Esophagus muscularis mucosa (tissue), 4 donors: ENCODE measurements at regions not wholly inside any gene's neighbourhood (a gene's known extent, or its start where the extent isn't known, plus 50 kb on each side); places are given as distances from the start of the nearest gene placed in this dataset.

Experiments used
- CTCF ChIP-seq, 3 experiments: fragments of 200-600 bp in 2 of 3; fragments of 450-650 bp in 1 of 3; sonication (generic) in 2 of 3; IDR thresholded peaks; one replicate each; pipeline ENCODE4 v1.5.1; 2017 to 2019; ENCODE audit warnings: antibody characterized with exemption in 3 of 3, mild to moderate bottlenecking in 2 of 3, moderate library complexity in 1 of 3
- EP300 ChIP-seq: sonication (generic); formaldehyde crosslinking; IDR thresholded peaks from one replicate; pipeline ENCODE4 v1.6.1; 2017; ENCODE audit warnings: antibody characterized with exemption
- POLR2A ChIP-seq: fragments of 450-650 bp; IDR thresholded peaks from one replicate; pipeline ENCODE4 v1.6.1; 2017; ENCODE audit warnings: antibody characterized with exemption, moderate library complexity, mild to moderate bottlenecking, low read depth
- POLR2AphosphoS5 ChIP-seq, 2 donors: sonication (generic); formaldehyde crosslinking; IDR thresholded peaks; one replicate each; pipeline ENCODE4 v1.6.1; 2017; ENCODE audit warnings: antibody characterized with exemption in 2 of 2

- TF ChIP-seq CTCF (IDR thresholded peaks at IDR 0.05) (no peak), POLR2A (no peak), EP300 (no peak), POLR2AphosphoS5 (IDR thresholded peaks at IDR 0.05) (no peak)
Measured at GRCh38 chr16:29306201-29306600, 100.3 kb downstream of the NPIPB11 start.
